ENCODE measurements at regions not wholly inside any gene's neighbourhood (a gene's known extent, or its start where the extent isn't known, plus 50 kb on each side); places are given as distances from the start of the nearest gene placed in this dataset.

DNA sequence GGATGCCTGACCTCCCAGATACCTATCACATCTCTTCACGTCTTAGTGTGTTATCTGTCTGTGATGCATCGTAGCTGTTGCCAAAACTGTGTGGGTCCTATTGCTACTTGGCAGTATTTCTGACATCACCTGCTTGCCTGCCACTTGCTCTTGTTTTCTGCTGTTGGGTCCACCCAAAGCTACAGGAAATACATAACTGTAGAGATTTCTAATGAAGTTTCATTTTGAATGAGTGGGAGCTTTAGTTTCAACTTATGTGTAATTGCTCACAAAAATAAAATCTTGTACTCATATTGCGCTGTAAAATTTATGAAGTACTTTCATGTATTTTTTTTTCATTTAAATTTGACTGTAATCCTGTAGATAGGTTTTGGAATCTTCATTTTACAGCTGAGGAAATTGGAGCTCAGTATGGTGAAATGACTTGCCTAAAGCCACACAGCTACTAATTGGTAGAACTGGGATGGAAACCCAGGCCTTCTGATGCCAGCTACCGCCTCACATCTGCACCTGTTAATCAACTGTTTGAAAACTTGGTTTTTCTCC lies 113.6 kb upstream of the MAN1A1 start:
- TF ChIP-seq ZNF302 (tag by site-specific recombination; IDR thresholded peaks at IDR 0.05; ENCODE audit: low read depth) (no peak), KLF1 (tag by site-specific recombination; IDR thresholded peaks at IDR 0.05) (no peak), ZNF792 (tag by site-specific recombination; IDR thresholded peaks at IDR 0.05) (no peak)

Measured in HEK293 (cell line).